Activated naive CD4-positive, alpha-beta T cell treated with anti-CD3 and anti-CD28 coated beads for 36 hours (primary cell): ENCODE measurements at regions not wholly inside any gene's neighbourhood (a gene's known extent, or its start where the extent isn't known, plus 50 kb on each side); places are given as distances from the start of the nearest gene placed in this dataset.
"Not testable (repeated sequence)": the region's sequence is repeated elsewhere in the genome, so short reads cannot be mapped to it uniquely, and the experiment has no call there.

ENCODE experiments used
- CTCF ChIA-PET: fragments of 350-600 bp; sonication (Branson Sonifier 250); formaldehyde crosslinking; loops from one replicate; lab custom pipeline; 2021; ENCODE audit warnings: antibody characterized with exemption; lab: Charles Lee
- DNase-seq: peaks from one replicate; pipeline ENCODE4 v3.0.0-alpha.2; 2020
- H3K27ac Mint-ChIP-seq: one replicate; pipeline ENCODE4 v1.8.0; 2021; ENCODE audit warnings: mild to moderate bottlenecking, mixed read lengths
- H3K27me3 Mint-ChIP-seq: one replicate; pipeline ENCODE4 v1.8.0; 2021; ENCODE audit warnings: low read depth, mixed read lengths
- H3K36me3 Mint-ChIP-seq: one replicate; pipeline ENCODE4 v1.8.0; 2021; ENCODE audit warnings: low read depth, mixed read lengths
- H3K4me1 Mint-ChIP-seq: one replicate; pipeline ENCODE4 v1.8.0; 2021; ENCODE audit warnings: low read depth, mixed read lengths
- H3K4me3 Mint-ChIP-seq: one replicate; pipeline ENCODE4 v1.8.0; 2021; ENCODE audit warnings: mild to moderate bottlenecking, moderate library complexity, mixed read lengths
- H3K9me3 Mint-ChIP-seq: one replicate; pipeline ENCODE4 v1.8.0; 2021; ENCODE audit warnings: mixed read lengths
- intact Hi-C: fragments of 100-400 bp; cut with micrococcal nuclease; formaldehyde crosslinking; loops from one replicate; pipeline ENCODE4 v1.15.1; 2023

DNA sequence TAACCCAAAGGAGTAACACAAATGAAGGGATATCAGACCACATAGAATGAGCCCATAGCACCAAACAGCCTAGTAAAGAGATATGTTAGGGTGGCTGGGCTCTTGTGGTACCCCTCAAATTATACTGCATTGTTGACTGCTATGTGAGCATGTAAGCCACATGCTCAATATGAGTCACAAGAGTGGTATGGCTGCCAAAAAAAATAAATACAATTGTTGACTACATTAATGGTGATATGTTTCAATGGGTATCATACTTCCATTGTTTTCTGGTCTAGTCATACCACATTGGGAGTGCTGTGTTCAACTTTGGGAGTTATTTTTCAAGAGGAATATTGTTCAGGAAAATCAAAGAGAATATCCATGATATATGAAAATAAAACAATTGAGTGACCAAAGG, 162.4 kb upstream of the PIK3R1 start:
- Mint-ChIP-seq H3K27ac (no peak overlapping the region), H3K27me3 (no peaks in the 10 kb centered on the region), H3K9me3 (no peaks in the 10 kb centered on the region), H3K4me3 (no peak overlapping the region), H3K4me1 (no peaks in the 10 kb centered on the region), H3K36me3 (no peaks in the 10 kb centered on the region)
- intact Hi-C loops = no loop called here
- DNase-seq = no peak
- CTCF ChIA-PET = no interaction called here

DNA sequence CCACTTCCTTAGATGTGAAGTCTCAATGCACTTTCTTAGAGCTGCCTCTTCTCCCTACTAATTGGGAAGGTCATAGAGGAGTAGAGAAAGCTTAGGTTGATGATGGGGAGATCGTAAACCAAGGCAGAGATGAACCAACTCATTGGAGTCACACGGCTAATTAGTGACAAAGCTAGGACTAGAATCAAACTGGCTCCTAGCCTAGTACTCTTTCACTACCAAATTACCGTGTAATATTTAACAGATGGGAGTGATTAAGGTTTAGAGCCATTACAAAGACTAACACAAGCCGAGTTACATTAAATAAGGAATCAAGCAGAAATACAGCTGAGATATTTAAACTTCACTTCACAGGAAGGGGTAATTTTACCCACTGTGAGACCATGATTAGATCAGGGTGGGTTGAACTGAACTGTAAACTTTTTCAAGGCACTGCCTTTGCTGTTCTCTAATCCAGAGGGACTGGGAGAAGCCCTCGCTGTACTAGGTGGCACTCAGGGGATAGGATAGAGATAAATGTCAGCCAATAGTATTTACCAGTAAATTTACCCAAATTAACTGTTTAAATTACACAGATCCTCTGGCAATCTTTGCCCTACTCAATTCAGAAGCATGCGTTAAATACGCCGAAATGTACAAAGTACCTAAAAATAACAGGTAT, 166.4 kb upstream of the PIK3R1 start:
- peaks cover 5% of the 10 kb centered on the region for H3K9me3 Mint-ChIP-seq
- H3K27ac Mint-ChIP-seq = no peak overlapping the region
- H3K27me3 Mint-ChIP-seq = peaks cover 3% of the 10 kb centered on the region
- intact Hi-C loops = no loop called here
- DNase-seq = no peak
- no peak overlapping the region for H3K4me3 Mint-ChIP-seq
- H3K4me1 Mint-ChIP-seq = no peaks in the 10 kb centered on the region
- CTCF ChIA-PET = no interaction called here
- peaks cover 2% of the 10 kb centered on the region for H3K36me3 Mint-ChIP-seq

DNA sequence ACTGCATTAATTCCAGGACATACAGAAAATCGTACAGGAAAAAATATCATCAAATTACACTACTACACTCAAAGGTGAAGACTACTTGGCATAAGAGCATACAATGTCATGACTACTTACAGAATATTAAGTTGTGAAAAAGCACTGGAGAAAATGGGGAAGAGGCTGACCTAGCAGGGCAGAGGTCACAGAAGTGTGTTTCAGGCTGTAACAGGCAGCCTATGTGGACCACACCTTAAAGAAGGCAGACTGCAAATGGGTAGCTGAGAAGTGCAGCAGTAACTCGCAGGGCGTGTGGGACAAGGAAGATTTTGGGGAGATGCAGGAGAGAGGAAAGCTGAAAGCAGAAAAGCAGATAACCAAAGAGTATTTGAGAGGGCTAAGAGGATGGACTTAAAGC, 167.0 kb upstream of the PIK3R1 start:
- Mint-ChIP-seq H3K4me1 (no peaks in the 10 kb centered on the region), H3K27ac (no peak overlapping the region), H3K27me3 (peaks cover 3% of the 10 kb centered on the region), H3K4me3 (no peak overlapping the region), H3K36me3 (peaks cover 2% of the 10 kb centered on the region), H3K9me3 (peaks cover 5% of the 10 kb centered on the region)
- intact Hi-C loops = no loop called here
- CTCF ChIA-PET = no interaction called here
- DNase-seq = no peak

DNA sequence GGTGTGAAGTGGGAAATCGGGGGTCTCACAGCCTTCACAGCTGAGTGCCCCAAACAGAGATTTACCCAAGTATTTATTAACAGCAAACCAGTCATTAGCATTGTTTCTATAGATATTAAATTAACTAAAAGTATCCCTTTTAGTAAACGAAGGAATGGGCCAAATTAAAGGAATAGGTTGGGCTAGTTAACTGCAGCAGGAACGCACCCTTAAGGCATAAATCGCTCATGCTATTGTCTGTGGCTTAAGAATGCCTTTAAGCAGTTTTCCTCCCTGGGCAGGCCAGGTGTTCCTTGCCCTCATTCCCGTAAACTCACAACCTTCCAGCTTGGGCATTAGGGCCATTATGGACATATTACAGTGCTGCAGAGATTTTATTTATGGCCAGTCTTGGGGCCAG, 167.5 kb upstream of the PIK3R1 start:
- intact Hi-C loops, H3K27ac Mint-ChIP-seq, CTCF ChIA-PET, H3K4me1 Mint-ChIP-seq, DNase-seq, H3K27me3 Mint-ChIP-seq, H3K36me3 Mint-ChIP-seq, H3K9me3 Mint-ChIP-seq, H3K4me3 Mint-ChIP-seq: not testable (repeated sequence)

DNA sequence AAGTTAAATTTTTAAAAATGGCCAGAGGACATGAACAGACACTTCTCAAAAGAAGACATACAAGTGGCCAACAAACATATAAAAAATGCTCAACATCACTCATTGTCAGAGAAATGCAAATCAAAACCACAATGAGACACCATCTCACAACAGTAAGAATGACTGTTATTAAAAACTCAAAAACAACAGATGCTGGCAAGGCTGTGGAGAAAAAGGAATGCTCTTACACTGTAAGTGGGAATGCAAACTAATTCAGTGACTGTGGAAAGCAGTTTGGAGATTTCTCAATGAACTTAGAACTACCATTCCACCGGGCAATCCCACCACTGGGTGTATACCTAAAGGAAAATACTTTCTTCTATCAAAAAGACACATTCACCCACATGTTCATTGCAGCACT, 168.5 kb upstream of the PIK3R1 start:
- intact Hi-C loops = no loop called here
- CTCF ChIA-PET = no interaction called here
- Mint-ChIP-seq H3K27me3 (peaks cover 3% of the 10 kb centered on the region), H3K4me3 (no peak overlapping the region), H3K4me1 (no peaks in the 10 kb centered on the region), H3K9me3 (peaks cover 5% of the 10 kb centered on the region), H3K27ac (no peak overlapping the region), H3K36me3 (peaks cover 2% of the 10 kb centered on the region)
- no peak for DNase-seq

DNA sequence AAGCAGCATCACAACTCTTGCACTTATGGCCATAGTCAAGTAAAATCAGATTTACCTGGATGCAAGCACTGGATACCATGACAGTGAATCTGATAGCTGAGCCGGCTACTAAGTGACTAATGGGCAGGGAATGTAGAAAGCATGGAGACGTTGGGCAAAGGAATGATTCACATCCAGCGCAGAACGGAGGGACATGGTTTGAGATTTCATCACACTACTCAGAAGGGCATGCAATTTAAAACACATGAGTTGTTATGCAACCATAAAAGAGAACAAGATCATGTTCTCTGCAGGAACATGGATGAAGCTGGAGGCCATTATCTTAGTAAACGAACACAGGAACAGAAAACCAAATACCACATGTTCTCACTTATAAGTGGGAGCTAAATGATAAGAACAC, 169.1 kb upstream of the PIK3R1 start:
- H3K27me3 Mint-ChIP-seq = peaks cover 3% of the 10 kb centered on the region
- CTCF ChIA-PET = no interaction called here
- intact Hi-C loops = no loop called here
- H3K27ac Mint-ChIP-seq = no peak overlapping the region
- peaks cover 2% of the 10 kb centered on the region for H3K36me3 Mint-ChIP-seq
- H3K9me3 Mint-ChIP-seq = peaks cover 5% of the 10 kb centered on the region
- H3K4me1 Mint-ChIP-seq = no peaks in the 10 kb centered on the region
- DNase-seq = no peak
- H3K4me3 Mint-ChIP-seq = no peak overlapping the region

DNA sequence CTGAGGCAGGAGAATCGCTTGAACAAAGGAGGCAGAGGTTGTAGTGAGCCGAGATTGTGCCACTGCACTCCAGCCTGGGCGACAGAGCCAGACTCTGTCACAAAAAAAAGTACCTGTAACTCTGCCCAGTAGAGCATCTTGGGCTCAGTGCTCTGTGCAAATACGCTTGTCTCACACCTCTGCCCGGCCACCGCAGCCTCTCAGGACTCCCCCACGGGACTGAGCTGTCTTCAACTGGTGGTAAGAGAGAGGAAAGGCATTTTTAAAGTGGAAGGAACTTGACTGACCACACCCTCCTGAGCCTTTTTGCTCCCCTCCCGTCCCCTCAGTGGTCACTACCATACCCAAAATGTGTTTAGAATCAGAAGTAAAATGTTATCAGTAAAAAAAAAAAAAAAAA, 174.3 kb upstream of the PIK3R1 start:
- Mint-ChIP-seq H3K27me3 (no peaks in the 10 kb centered on the region), H3K4me1 (no peaks in the 10 kb centered on the region), H3K36me3 (no peaks in the 10 kb centered on the region), H3K9me3 (no peaks in the 10 kb centered on the region), H3K4me3 (no peak overlapping the region), H3K27ac (no peak overlapping the region)
- no peak for DNase-seq
- intact Hi-C loops = no loop called here
- CTCF ChIA-PET = interaction anchor here (0.5 to 0.7 kb wide), 2 partner anchors 15 to 413 kb away, joined by 3 to 5 read pairs; no protein-coding TSS in a partner anchor

DNA sequence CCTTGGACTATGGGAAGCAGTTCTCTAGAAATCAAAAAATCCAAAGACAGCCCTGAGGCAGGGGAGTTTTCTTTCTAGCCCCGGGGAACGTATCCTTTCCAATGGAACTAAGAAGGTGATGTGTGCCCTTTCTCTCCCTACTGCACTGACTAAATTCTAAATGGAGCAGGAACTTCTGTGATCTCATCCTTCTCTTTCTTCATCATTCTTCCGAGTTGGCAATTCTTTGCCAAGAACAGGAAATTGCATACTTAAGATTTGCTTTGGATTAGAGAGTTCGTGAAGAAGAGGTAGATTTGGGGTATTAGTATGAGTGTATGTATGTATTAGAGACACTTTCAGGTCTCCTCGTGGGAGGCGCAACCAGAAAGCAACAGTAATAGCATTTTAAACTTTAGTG, 178.0 kb upstream of the PIK3R1 start:
- Mint-ChIP-seq H3K4me3 (no peak overlapping the region), H3K27ac (no peak overlapping the region), H3K36me3 (no peaks in the 10 kb centered on the region), H3K27me3 (no peaks in the 10 kb centered on the region), H3K4me1 (no peaks in the 10 kb centered on the region), H3K9me3 (no peaks in the 10 kb centered on the region)
- intact Hi-C loops = no loop called here
- DNase-seq = no peak
- CTCF ChIA-PET = no interaction called here

DNA sequence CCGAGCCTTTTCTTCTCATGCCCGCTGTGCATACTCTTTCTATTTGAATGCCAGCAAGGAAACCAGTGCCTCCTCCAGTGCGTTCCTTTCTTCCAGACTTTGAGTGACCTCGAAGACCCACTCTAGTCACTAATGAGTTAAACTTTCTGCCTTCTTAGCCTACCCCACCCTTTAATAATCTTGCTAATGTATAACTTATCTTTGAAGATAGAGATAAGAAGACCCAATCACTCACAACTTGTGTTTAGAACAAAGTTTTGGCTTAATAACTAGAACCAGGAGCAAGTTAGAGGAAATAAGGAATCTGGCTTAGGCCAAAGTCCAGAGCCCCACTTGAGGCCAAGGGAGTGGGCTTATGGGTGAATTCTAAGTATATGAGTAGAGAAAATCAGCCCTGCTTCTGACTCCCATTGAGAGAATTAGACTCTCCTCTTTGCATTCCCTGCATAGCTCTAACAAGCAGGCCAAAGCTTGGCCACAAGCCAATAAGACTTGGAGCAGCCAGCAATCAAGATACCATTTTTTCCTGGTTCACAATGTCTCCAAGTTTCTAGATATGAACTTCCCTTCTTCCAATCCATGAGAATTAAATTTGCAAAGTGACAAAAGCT, 181.5 kb upstream of the PIK3R1 start:
- Mint-ChIP-seq H3K36me3 (no peaks in the 10 kb centered on the region), H3K4me1 (no peaks in the 10 kb centered on the region), H3K27ac (no peak overlapping the region), H3K4me3 (no peak overlapping the region), H3K9me3 (no peaks in the 10 kb centered on the region), H3K27me3 (no peaks in the 10 kb centered on the region)
- CTCF ChIA-PET = interaction anchor here (0.6 to 1.2 kb wide), 2 partner anchors 346 to 1047 kb away, joined by 3 read pairs; no protein-coding TSS in a partner anchor
- no peak for DNase-seq
- intact Hi-C loops = no loop called here

DNA sequence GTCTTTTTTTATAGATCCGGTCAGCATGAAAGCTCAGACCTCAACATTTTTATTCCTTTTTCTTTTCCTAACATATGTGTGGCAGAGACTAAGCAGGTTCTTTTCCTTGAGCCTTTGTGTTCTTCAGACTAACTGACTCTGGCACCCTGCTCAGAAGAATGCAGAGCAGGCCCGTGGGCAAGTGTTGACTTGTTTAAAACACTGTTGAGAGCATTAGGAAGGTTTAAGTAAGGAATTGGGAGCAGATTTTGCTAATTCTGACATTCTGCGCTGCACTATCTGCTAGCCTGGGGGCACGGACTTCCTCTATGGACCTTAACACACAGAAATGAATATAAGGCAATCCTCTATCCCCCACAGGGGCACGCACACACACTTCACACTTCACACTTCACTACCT, 182.5 kb upstream of the PIK3R1 start:
- H3K4me1 Mint-ChIP-seq = no peaks in the 10 kb centered on the region
- DNase-seq = no peak
- H3K36me3 Mint-ChIP-seq = no peaks in the 10 kb centered on the region
- CTCF ChIA-PET = interaction anchor here (1.2 kb wide), 1 partner anchor 1045 kb away, joined by 3 read pairs; no protein-coding TSS in a partner anchor
- H3K9me3 Mint-ChIP-seq = no peaks in the 10 kb centered on the region
- no peak overlapping the region for H3K27ac Mint-ChIP-seq
- H3K4me3 Mint-ChIP-seq = no peak overlapping the region
- no peaks in the 10 kb centered on the region for H3K27me3 Mint-ChIP-seq
- intact Hi-C loops = no loop called here

DNA sequence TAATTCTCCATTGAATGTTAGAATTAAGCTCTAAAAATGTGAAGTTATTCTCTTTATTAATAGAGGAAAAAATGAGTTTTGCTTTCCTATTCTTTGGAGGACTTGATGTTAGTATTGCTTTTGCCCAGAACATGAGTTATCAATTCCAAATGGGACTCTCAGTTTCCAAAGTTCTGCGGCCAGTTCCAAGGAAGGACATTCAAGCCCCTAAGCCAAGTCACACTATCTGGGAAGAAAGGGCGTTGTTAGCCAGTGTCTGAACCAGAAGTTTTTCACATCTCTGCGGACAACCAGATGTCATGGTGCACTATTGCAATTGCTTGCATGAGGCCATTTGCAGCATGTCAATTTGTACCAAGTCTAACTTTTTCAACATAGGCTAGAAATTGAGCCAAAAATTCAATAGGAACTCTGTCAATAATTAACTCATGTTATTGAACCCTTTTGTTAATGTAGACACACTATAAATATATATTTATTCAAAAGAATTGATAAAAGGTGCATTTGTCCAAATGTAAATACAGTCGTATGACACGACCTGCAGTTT, 183.3 kb upstream of the PIK3R1 start:
- no peak for DNase-seq
- intact Hi-C loops = no loop called here
- Mint-ChIP-seq H3K9me3 (no peaks in the 10 kb centered on the region), H3K27ac (no peak overlapping the region), H3K27me3 (no peaks in the 10 kb centered on the region), H3K4me1 (no peaks in the 10 kb centered on the region), H3K36me3 (no peaks in the 10 kb centered on the region), H3K4me3 (no peak overlapping the region)
- CTCF ChIA-PET = interaction anchor here (0.6 kb wide), 1 partner anchor 69 kb away, joined by 5 read pairs; no protein-coding TSS in a partner anchor

DNA sequence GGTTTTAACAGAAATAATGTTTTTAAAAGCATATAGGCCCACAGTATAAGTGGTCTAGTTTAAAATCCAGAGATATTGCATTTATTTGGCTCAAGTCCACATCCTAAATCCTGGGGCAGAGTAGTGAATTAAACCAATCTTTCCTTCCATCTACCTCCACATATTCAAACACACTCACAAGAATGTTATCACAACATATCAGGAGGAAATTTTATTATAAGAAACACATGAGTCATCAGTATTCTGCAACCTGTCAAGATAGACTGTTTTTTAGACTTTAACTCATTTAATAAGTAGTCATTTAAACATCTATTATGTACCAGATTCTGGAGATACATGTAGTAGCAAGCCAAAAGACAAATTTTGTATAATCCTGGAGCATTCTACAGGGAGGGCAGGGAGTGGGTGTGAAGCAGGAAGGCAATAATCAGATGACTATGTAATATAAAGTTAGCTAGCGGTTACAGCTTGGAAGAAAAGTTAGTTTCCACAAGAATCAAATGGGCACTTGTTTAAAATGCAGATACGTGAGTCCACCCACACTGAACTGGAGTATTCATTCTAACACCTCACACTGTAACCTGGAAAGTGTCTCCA, 187.3 kb upstream of the PIK3R1 start:
- CTCF ChIA-PET = interaction anchor here (0.6 kb wide), 1 partner anchor 126 kb away, joined by 3 read pairs; no protein-coding TSS in a partner anchor
- H3K4me3 Mint-ChIP-seq = no peak overlapping the region
- no peaks in the 10 kb centered on the region for H3K4me1 Mint-ChIP-seq
- no peaks in the 10 kb centered on the region for H3K27me3 Mint-ChIP-seq
- no peak for DNase-seq
- no peaks in the 10 kb centered on the region for H3K9me3 Mint-ChIP-seq
- H3K36me3 Mint-ChIP-seq = no peaks in the 10 kb centered on the region
- intact Hi-C loops = no loop called here
- no peak overlapping the region for H3K27ac Mint-ChIP-seq
